K562 (cell line): ENCODE measurements at regions not wholly inside any gene's neighbourhood (a gene's known extent, or its start where the extent isn't known, plus 50 kb on each side); places are given as distances from the start of the nearest gene placed in this dataset.

Experiments
- CHD1 ChIP-seq: fragments of 200-600 bp; sonication (generic); IDR thresholded peaks from one replicate; pipeline ENCODE4 v1.6.1; 2012; ENCODE audit warnings: mild to moderate bottlenecking, moderate library complexity, low read length, inconsistent platforms
- ILF3 ChIP-seq: fragments of 450-650 bp; IDR thresholded peaks from 2 replicates; pipeline ENCODE4 v1.6.1; 2018; ENCODE audit warnings: antibody characterized with exemption, mild to moderate bottlenecking, moderate library complexity, borderline replicate concordance
- NR2C2 ChIP-seq, 2 experiments: fragments of 200-800 bp in 1 of 2; sonication (Bioruptor generic) in 1 of 2; sonication (generic) in 1 of 2; formaldehyde crosslinking in 1 of 2; IDR thresholded peaks; 2 replicates each; pipeline versions ENCODE4 v1.6.1 to v1.8.0; 2016 to 2022; ENCODE audit warnings: mild to moderate bottlenecking in 1 of 2, missing compliant biosample characterization in 1 of 2, missing genetic modification characterization in 1 of 2, missing genetic modification reagents in 1 of 2
- POLR2A ChIP-seq: fragments of 450-650 bp; conservative IDR thresholded peaks from 2 replicates; pipeline ENCODE4 v1.6.1; 2016
- STAT5A ChIP-seq: IDR thresholded peaks from 2 replicates; pipeline ENCODE4 v1.6.1; 2012; ENCODE audit warnings: low read length, inconsistent platforms, borderline replicate concordance
- ZNF3 ChIP-seq: fragments of 250-450 bp; sonication (Bioruptor Pico); IDR thresholded peaks from 2 replicates; pipeline ENCODE4 v1.5.0; 2021; ENCODE audit warnings: mild to moderate bottlenecking, moderate library complexity
- TF ChIP-seq, protein P1 (sequence below): fragments of 250-450 bp; sonication (Bioruptor Pico); IDR thresholded peaks from 2 replicates; pipeline ENCODE4 v1.5.0; 2020; ENCODE audit warnings: mild to moderate bottlenecking, borderline replicate concordance
- TF ChIP-seq, protein P2 (sequence below): fragments of 250-450 bp; sonication (Bioruptor Pico); IDR thresholded peaks from 2 replicates; pipeline ENCODE4 v1.8.0; 2021; ENCODE audit warnings: mild to moderate bottlenecking, moderate library complexity

DNA sequence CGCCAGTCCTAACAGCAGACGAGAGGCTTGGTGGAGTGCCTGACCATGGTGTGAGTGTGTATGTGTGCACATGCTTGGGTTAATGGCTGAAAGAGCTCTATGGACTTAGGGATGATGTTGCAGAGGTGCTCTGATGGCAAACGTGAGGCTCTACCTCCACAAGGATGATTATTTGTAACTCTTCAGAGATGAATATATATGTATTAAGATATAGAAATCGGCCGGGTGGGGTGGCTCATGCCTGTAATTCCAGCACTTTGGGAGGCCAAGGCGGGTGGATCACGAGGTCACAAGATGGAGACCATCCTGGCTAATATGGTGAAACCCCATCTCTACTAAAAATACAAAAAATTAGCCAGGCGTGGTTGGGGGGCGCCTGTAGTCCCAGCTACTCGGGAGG, 253.4 kb upstream of the CDH18 start:
- TF ChIP-seq ILF3 (no peak), CHD1 (no peak), NR2C2 (CRISPR knock-in tag; IDR thresholded peaks at IDR 0.05) (no peak), NR2C2 (tag; IDR thresholded peaks at IDR 0.05) (no peak), ZNF3 (CRISPR knock-in tag) (no peak), STAT5A (no peak), POLR2A (no peak)
- TF ChIP-seq, protein P1, sequence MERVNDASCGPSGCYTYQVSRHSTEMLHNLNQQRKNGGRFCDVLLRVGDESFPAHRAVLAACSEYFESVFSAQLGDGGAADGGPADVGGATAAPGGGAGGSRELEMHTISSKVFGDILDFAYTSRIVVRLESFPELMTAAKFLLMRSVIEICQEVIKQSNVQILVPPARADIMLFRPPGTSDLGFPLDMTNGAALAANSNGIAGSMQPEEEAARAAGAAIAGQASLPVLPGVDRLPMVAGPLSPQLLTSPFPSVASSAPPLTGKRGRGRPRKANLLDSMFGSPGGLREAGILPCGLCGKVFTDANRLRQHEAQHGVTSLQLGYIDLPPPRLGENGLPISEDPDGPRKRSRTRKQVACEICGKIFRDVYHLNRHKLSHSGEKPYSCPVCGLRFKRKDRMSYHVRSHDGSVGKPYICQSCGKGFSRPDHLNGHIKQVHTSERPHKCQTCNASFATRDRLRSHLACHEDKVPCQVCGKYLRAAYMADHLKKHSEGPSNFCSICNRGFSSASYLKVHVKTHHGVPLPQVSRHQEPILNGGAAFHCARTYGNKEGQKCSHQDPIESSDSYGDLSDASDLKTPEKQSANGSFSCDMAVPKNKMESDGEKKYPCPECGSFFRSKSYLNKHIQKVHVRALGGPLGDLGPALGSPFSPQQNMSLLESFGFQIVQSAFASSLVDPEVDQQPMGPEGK (CRISPR knock-in tag), result no peak
- TF ChIP-seq, protein P2, sequence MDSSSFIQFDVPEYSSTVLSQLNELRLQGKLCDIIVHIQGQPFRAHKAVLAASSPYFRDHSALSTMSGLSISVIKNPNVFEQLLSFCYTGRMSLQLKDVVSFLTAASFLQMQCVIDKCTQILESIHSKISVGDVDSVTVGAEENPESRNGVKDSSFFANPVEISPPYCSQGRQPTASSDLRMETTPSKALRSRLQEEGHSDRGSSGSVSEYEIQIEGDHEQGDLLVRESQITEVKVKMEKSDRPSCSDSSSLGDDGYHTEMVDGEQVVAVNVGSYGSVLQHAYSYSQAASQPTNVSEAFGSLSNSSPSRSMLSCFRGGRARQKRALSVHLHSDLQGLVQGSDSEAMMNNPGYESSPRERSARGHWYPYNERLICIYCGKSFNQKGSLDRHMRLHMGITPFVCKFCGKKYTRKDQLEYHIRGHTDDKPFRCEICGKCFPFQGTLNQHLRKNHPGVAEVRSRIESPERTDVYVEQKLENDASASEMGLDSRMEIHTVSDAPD (CRISPR knock-in tag), result no peak
